COR-L47 (cell line): ENCODE measurements at regions not wholly inside any gene's neighbourhood (a gene's known extent, or its start where the extent isn't known, plus 50 kb on each side); places are given as distances from the start of the nearest gene placed in this dataset.

Experiments used
- DNase-seq: peaks from one replicate; lab custom pipeline; 2025; lab: John Stamatoyannopoulos, UW

DNA sequence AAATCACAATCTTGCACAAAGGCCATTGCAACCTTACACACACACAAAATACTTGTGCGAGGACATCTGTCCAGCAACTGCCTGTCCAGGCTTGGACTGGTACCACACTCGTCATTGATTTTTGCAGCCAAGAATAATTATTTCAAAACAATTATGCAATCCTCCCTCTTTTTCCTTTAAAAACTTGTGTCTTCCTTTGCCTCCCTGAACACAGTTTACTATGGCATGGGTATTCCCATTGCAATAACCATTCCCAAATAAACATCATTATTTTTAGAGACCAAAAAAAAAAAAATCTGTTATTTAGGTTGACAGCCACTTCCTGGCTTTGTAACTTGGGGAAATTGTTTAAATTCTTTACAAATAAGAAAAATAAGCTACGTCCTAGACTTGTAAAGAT is 54.0 kb downstream of the C11orf91 start:
- no peak for DNase-seq

DNA sequence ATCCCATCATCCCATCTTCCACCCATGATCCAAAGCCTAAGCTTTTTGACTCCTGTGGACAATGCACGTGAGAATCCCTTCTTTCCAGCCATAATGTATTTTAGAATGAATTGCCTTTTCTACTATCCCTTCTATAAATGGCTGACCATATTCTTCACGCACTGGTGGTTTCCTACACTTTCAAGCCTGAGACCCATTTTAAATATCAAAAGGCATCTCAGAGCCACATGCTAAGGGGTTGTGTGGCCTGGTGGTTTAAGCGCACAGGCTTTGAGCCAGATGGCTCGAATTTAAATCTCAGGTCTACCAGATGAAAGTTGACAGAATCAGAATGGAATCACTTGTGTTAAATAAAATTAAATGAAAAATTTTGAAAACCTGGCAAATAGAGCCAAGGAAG is 54.5 kb downstream of the C11orf91 start:
- no peak for DNase-seq

DNA sequence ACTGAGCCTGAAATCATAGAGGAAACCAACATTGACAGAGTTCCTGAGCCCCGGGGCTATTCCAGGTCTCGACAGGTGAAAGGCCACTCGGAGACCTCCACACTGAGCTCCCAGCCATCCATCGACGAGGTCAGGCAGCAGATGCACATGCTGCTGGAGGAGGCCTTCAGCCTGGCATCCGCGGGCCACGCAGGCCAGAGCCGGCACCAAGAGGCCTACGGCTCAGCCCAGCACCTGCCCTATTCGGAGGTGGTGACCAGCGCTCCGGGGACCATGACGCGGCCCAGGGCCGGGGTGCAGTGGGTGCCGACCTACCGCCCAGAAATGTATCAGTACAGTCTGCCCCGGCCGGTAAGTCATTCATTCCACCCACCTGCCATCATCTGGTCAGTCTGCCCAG is 54.9 kb downstream of the C11orf91 start:
- no peak for DNase-seq

DNA sequence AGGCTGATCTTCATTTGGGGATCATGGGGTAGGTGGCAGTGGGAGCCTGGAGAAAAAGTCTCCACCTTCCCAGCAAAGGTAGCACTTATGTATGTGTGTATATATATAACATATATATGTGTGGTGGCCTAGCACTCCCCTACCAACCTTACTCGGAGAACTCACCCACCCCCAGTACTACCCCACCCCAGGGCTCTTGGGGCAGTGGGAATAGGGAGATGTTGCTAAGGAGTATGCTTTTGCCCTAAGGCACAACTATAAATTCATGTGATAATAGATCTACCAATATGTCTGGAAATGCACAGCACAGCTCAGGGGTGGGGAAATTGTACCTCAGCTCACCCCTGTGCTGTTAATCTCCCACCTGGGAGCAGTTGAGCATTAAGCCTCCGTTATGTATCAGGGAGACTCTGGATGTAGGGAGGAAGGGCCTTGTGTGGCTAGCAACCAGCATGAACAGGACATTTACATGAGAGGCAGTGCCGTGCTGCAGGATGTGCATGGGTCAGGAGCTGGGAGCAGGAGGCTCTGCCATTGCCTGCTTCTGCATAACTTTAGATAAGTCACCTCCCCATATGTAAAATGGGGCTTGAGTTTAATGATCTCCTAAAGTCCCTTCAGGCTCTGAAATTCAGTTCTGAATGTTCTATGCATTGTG is 57.3 kb downstream of the C11orf91 start:
- DNase-seq = no peak

DNA sequence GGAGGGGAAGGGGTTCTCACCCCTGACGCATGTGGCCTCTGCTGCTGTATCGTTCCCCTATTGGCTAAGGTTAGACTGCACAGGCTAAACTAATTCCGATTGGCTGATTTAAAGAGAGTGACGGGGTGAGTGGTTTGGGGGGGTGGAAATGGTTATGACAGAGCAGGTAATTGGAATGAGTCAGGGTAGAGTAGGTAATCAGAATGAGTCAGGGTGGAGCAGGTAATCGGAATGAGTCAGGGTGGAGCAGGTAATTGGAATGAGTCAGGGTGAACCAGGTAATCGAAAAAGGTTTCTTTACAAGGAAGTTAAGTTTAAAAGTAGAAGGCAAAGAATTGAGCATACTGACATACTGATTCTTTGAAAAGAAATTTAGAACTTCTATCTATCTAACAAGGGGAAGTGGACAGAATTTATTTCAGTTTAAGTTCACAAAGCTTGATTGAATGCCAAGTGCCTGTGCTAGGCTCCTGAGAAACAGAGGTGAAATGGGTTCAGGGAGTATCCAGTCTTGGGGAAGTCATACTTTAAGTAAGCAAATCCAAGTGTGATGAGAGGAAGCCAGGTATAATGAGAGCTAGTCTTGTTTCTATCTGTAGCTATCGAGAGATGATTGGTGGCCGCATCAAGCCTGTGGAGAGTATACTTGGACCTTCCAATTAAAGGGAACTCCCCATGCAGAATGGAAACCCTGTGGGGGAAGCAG is 58.0 kb downstream of the C11orf91 start:
- DNase-seq = no peak

DNA sequence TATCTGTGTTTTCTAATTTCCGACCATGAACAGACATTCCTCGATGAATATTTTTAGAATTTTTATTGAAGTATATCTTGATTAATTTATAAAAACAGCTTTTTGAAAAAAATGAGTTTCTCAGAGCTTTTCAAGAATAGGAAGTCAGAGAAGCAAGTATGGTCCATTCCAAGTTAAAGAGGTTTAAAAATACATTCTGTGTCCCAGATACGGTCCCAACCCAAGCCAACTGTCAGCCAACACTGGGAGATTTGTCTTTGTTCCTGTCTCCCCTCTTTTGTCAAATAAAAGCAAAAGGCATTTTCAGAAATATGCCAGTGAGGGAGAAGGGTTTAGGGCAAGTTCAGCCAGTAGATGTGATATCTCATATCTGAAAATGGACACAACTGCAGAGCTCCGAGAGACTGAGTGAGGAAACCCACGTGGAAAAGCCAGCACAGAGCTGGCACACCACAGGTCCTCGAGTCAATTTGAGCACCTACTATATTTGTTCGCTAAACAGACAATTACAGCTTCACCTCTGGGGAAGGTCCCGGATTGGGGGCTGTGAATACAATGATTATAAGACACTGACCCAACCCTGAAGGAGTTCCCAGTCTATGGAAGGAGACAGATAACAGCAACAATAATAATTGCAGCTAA is 59.8 kb downstream of the C11orf91 start:
- no peak for DNase-seq

DNA sequence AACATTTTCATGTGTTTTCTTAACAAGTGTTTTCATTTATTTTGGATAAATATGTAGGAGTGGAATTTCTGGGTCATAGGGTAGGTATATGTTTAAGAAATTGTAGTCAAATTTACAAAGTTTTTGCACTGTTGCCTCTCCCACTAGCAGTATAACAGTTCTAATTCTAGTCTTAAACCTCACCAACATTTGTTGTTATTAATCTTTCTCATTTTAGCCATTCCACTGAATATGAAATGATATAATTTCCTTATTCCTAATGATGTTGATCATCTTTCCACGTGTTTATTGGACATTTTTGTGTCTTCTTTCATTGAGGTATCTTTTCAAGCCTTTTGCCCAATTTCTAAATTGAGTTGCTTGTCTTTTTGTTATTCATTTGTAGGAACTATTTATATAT is 62.0 kb downstream of the C11orf91 start:
- DNase-seq = no peak

DNA sequence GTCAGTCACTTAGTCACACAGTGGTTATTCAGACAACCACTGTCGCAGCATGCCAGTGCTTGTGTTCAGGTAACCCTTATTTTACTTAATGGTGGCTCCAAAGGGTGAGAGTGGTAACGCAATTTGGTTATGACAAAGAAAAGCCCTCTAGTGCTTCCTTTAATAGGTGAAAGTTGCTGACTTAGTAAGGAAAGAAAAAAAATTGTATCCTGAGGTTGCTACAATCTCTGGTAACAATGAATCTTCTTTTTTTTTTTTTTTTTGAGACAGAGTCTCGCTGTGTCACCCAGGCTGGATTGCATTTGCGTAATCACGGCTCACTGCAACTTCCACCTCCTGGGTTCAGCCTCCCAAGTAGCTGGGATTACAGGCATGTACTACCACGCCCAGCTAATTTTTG is 64.5 kb downstream of the C11orf91 start:
- DNase-seq = no peak

DNA sequence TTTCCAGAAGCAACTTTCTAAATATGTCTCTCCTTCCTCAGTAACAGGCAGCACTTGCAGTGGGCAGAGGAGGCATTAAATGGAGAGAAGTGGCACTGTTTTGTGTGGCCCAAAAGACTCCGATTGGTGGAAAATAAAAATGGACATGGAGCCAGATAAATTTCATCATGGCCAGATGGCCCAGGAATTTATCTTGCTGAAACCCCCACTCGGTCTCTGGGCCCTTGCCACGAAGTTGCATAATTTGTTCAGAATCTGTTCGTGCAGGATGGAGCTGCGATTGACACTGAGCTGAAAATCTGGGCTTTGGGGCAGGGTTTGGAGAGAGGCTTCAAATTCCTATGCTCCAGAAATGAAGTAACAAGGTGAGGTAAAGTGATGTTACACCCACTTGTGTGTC is 65.5 kb downstream of the C11orf91 start:
- DNase-seq = no peak

DNA sequence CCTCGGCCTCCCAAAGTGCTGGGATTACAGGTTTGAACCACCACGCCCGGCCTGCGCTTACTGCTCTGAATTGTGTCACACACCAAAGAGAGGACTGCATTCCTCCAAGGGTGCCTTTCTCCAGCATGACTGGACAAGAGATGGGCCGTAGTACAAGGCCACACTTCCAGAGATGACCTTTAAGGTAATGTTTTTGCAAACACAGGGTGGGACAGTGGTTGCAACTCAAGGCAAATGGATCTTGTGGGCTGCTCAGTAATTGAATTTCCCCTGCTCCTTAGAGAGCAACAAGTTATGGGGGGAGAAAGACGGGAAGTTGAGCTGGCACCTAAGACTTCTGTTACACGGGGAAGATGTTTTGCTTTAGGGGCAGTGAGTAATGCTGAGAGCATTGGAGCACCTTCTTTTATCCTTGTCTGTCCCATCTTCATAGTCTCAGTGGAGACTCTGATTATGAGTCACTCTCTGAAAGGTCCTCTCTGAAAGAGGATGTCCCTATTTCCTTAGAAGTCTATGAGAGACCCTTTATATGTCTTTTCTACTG is 66.3 kb downstream of the C11orf91 start:
- no peak for DNase-seq

DNA sequence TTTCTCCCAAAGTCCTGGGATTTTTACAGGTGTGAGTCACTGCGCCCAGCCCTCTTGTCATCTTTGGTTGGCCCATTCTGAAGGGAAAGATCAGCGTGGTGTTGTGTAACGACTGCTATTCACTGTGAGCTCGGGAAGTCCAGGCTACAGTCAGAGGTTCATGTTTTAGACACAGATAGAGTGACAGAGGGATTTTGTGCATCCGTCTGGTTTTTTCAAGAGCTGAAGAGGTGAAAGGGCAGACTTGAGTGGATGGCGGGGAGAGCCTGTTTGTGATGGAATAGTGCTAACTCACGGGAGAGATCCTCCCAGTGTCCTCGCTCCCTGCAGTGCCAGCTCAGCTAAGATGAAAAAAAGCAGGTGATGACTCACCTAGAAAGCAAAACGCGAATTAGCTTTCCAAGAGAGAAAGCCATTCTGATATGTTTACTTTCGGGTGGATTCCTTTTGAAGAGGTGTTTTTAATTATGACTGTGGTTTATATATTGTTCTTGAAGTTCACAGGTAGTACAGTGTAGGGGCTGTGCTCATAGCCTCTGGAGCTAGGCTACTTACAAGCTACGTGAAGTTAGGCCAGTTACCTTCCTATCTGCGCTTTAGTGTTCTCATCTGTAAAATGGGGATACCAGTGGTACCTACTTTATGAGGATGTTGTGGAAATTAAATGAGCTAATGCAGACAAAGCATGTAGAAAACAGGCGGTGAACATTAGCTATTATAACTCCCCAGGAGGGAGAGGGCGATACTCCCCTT is 67.2 kb downstream of the C11orf91 start:
- DNase-seq = peak; percentile 88

DNA sequence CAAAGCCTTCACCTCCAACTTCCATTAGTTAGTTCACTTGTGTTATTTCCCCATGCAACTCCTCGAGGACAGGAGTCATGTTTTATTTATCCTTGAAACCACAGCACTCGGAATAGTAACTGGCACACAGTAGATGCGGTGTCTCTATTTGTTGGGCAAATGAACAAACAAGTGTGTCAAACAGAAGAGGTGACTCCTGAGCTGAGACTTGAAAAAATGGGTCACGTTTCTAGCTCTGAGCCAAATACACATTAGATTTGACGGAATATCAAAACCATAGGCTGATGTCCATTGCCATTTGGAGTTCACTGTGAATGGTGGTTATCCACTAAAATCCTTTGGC is 68.9 kb downstream of the C11orf91 start:
- DNase-seq = no peak

DNA sequence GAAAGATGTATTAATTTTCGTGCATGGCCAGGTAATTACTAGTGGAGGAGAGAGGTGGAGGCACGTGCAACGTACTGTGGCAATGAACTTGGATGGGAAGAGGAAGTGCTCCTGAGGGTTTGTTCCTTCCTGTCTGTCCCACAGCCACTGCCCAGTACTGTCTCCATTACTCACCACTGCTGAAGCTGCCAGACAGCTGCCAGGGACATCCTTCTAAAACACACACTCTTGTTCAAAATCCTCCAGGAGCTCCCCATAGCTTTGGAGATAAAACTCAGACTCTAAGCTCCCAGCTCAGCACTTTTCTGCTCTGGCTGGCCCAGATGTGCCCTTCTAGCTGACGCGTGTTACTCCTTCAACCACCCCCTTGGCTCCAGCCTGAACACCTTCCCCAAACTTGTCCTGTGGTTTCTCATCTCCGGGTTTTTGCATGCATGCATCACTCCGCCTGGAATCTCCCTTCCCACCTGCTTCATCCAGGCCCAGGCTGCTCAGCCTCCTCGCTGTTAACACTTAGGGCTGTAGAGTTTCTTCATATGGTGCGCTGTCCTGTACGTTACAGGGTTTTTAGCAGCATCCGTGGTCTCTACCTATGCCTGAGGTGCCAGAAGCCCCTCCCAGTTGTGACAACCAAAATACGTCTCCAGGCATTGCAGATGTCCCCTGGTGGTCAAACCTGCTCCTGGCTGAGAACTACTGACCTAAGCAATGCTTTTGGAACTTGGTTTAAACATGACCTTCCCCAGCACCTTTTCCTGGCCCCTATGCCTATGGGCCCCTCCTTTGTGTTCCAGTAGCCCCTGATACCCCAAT is 69.5 kb downstream of the C11orf91 start:
- no peak for DNase-seq

DNA sequence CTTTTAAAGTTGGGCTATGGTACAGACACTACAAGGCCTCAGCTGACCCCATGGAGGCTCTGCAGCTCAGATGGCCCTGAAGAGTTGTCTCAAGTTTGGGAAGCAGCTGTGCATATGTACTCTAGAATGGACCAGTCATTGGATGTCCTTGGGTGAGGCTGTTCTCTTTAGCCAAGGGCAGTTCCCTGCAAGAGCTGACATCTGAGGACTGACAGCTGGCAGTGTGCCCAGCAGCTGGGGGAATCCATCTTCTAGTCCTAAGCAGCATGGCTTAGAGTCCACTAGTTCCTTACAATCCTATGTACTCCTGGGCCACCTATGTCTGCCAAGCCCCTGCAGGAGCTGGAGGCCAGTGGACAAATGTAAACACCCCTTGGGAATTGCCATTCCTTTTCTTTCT is 76.5 kb downstream of the C11orf91 start:
- peak; percentile 42 for DNase-seq

DNA sequence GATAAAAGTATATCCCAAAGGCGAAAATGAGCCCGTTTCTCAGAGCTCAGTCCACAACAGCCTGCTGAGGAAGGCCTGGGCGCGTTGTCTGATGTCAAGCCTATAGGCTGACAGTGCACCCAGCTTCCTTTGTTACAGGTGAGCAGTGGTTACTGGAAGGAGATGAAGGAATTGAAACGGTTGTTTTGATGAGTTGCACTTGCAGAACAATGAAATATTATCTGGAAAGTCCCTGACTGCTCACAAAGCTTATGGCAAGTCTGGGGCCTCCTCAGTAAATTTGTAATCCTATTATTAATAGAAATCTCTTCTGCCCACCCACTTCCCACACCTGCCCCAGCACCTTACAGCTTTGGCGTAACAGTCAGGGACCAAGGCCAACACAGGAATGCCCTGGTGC is 77.8 kb downstream of the C11orf91 start:
- DNase-seq = no peak

DNA sequence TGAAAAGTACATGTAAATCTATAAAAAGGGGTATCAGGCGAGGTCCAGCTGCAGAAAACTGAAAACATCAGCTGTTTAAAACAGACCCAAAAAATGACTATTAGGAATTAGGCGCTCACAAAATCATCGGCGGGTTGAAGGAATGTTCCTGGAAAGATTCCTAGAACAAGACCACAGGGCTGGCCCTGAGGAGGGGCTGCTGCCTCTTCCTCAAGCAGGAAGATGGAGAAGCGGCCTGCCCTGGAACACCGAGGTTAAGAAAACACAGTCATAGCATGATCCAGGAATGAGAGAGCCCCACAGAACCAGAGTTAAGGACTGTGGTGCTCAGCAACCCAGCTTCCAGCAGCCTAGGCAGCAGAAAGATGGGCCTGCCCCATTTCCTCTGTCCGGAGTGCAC is 78.4 kb downstream of the C11orf91 start:
- no peak for DNase-seq

DNA sequence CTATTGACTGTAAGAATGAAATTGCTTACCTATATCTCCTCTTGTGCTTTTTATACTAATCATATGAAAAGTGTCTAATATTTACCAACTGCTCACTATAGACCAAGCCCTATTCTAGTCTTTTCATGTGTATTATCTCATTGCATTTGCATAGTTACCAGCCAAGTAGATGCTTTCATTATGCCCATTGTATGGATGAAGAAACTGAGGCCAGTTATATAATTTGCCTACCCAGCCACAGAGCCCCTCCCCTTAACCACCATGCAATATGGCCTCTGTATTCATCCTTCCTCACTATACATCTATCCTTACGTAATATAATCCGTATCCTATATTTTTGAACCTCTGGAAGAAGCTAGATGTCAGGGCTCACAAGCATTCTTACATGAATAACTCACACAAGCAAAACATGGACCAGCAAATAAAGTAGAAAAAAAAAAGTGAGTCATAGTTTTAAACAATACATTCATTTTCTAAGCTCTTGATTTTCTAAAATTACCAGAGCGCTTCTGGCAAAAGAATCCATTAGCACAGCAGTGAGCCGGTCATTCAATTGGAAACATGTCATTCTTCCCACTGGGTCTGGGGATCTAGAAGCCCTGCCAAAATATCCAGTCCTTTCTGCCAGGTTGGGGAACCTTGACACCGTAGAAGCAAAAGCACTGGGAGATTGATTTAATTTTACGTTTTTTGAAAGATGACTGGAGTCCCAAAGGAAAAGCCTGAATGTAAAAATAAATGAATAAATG is 80.0 kb downstream of the C11orf91 start:
- DNase-seq = peak; percentile 70

DNA sequence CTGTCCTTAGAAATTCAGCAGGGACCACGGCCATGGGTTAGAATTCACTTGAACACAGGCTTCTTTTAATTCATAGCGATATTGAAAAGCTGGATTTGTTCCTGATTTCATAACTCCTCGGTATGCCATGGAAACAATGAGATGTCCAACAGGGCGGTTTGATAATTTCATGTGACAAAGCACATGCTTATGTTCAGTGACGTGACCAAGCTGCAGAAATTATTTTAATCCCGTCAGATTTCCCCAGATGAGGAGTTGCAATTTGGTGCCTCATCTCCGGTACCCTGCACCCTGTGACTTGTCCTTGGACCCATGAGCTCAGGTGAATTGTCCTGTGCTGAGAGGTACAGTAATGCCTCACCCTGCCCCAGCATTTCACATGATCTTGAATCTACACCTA is 81.7 kb downstream of the C11orf91 start:
- no peak for DNase-seq

DNA sequence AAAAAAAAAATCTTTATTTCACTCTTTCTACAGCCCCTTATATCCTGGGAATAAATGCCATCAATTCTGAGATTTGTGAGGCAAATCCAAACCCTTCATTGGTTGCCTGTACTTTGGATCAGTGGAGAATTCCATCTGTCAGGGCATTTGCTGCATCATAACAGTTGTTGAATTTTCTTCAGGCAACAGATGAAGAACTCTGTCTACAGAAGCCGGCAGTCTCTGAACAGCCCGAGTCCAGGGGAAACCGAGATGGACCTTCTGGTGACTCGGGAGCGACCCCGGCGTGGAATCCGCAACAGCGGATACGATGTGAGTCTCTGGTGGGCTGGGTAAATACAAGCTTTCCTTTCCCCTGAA is 82.3 kb downstream of the C11orf91 start:
- no peak for DNase-seq

DNA sequence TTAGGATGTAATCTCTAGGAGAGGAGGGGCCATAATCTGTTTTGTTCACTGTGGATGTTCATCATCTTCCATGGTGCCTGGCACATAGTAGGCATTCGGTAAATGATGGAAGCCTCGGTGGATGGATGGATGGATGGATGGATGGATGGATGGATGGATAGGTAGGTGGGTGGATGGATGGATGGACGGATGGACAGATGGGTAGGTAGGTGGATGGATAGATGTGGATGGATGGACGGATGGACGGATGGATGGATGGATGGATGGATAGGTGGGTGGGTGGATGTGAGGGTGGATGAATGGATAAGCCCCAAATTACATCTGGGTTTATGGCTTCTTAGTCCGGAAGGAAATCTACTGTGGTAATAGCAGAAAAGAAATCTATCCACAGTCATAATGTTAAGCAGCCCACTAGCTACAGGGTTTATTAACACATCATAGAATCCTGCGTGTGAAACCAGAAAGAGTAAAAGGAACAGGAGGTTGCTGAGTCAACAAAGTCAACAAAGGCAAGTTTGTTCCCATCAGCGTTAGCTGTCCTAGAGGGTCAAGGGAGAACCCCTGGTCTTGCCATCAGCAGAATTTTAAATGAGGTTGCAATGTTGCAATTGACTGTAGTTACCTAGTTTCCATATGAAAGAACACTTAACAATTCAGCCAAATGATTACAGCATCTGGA is 82.8 kb downstream of the C11orf91 start:
- no peak for DNase-seq

DNA sequence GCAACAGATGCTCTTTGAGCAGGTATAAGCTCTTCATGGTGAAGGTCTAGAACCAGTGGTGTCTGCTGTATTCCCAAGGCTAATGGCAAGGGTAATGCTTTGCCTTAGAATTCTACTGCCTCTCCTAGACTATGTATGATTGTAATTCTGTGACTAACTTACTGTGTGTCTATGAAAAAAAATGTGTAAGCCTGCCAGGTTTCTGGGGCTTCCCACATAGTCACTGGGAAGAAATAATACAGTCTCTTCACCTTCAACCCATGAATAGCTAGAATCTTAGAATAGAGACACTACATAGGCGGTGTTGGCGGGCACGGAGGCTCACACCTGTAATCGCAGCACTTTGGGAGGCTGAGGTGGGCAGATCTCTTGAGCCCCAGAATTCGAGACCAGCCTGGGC is 84.1 kb downstream of the C11orf91 start:
- no peak for DNase-seq
